COLO829 (cell line): ENCODE measurements at regions not wholly inside any gene's neighbourhood (a gene's known extent, or its start where the extent isn't known, plus 50 kb on each side); places are given as distances from the start of the nearest gene placed in this dataset.
"Not testable (repeated sequence)": the region's sequence is repeated elsewhere in the genome, so short reads cannot be mapped to it uniquely, and the experiment has no call there.

ENCODE experiments used
- DNase-seq: peaks from one replicate; pipeline ENCODE4 v3.0.0; 2012; ENCODE audit warnings: low spot score

DNA sequence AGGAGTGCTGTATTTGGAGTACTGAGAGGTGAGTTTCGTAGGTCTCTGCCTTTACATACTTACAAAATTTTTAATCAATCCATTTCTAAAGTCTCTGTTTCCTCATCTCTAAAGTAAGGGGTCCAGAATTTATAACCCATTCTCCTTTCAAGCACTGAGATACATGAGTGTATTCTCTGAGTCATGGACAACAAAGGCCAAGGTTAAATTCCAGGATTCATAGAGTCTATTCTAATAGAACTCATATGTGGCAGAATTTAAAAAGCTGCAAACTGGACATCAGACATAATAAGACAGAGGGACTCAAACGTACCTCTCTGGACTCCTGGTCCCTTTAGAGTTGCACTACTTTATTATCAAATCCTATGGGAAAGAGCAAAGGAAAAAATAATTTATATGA, 112.5 kb upstream of the SLIT3 start:
- DNase-seq, result no peak

DNA sequence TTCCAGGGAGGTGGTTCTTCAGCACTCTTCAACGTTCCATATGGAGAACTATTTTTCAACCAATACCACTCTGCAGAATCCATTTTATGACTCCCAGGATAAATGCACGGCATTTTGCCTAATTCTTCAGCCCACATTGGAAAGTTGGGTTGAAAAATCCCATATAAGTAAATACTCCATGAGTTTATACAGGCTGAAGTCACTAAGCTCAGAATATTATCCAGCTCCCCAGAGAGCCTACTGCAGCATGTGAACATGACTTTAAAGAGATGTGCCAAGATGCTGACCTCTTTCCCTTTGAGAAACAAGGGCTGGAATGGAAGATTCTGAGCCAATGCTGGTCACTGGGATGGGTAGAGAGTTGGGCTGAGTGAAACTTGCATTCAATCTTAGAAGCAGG, 111.9 kb upstream of the SLIT3 start:
- DNase-seq, result no peak

DNA sequence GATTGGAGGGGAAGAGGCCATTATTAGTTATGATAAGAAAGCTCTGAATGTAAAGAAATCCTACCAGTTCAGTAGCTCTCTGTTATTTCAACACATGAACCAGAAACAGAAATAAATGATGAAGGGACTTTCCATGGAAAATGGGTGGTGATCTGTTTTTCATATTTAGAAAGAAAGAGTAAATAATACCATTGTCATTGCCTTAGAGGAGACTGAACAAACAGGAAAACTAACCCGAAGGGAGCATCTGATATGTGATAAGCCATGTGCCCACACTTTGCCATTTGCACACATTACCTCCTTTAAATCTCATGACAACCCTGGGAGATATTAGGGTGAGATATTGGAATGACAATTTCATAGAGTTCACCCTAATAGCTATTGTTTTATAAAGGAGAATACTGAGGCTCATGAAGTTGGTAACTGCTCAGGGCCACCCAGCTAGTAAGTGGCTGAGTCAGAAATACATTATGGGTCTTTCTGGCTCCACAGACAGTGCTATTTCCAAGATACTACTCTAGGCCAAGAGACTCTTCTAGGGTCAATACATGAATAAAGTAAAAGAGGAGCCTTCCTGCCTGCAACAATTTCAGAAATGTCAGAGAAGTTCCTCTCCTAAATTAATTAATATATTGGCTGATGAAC, 111.0 kb upstream of the SLIT3 start:
- DNase-seq, result no peak

DNA sequence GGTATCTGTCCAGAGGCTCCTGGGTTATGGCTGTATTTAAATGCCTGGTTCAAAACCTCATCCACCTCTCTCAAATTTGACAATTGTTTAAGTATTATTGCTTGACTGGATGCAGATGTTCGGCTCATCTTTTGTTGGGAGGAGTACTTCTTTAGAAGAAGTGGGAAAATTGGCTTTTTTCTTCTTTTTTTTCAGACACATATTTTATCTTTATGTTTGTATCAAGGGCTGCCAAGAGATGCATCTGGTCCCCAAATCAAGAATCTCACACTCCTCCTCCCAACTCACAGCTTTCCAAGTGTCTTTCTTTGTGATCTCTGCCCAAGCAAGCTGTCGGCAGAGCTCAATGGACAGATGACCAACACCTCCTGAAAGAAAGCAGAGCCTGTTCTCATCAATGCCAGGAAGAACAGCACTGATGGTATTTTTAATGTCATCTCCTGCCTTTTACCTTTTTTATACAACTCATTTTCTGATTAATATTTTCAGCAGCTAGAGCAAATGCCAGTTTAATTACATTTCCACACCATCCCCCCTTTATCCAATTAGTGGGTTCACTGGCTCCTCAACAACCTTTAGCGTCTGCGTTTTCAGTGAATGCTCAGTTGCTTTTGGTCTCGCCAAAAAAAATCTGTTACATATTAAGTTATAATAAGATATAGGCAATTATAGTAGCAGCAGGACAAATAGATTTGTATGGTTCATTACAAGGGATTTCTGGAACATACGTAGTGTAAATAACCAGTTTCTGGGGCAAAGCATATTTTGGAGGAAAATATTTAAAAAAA, 110.3 kb upstream of the SLIT3 start:
- DNase-seq, result no peak

DNA sequence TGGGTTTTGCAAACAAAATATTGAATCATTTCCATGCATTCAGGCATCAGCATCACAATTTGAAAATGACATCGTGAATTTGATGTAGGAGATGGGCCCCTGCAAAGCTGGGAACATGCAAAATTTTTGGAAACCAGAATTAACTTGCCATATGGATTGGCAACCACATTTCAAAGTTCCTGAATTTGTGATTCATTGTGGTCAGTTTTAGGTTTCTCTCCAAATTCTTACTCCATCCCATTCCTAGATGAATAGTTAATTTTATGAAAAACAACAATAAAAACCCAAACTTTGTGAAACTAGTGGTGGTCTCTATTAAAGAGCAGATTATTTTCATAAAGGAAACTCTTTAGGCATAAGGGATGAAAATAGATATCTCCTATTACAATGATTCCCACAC, 107.8 kb upstream of the SLIT3 start:
- no peak for DNase-seq

DNA sequence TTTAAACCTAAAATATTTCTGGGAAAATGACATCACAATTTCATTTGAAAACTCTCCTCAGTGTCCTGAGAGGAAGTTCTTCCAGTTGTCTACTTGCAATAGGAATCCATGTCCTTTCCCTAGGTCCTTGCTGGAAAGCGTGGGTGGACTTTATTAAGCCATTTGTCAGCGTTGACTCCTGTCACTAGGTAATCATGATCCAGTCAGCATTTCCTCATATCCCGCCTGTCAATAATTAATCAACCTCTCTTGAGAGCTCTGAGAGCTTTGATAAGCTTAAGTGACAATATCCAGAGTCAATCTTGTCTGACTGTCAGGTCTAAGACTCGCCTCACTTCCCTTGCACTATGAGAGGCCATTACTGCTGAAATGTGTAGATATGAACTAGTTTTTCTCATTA, 107.2 kb upstream of the SLIT3 start:
- no peak for DNase-seq

GRCh38 chr5:169404223-169404622, 103.3 kb upstream of the SLIT3 start:
- no peak for DNase-seq

GRCh38 chr5:169398515-169398914, 97.6 kb upstream of the SLIT3 start:
- DNase-seq, result no peak

DNA sequence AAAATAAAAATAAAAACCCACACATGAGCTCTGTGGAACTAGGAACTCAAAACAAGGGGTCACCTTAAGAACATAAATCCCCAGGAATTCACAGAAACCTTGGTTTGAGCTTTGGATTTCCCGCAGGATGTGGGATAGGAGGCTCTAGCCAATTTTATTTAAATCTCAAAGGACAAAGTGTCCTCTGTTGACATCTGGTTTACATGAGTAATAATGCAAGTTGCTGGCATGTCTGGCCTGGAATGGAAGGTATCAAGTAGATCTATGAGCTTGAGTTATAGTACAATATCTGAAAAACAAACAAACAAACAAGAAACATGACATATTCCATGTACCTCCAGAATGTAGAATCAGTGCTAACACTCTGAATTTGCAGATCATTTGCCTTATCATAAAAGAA, 94.2 kb upstream of the SLIT3 start:
- no peak for DNase-seq

GRCh38 chr5:169394371-169394770, 93.4 kb upstream of the SLIT3 start:
- no peak for DNase-seq

- no peak for DNase-seq
Observed at GRCh38 chr5:169393907-169394306, 93.0 kb upstream of the SLIT3 start.

- no peak for DNase-seq
Observed at GRCh38 chr5:169390265-169390664, 89.3 kb upstream of the SLIT3 start.

- no peak for DNase-seq
Observed at GRCh38 chr5:169389318-169389717, 88.4 kb upstream of the SLIT3 start.

DNA sequence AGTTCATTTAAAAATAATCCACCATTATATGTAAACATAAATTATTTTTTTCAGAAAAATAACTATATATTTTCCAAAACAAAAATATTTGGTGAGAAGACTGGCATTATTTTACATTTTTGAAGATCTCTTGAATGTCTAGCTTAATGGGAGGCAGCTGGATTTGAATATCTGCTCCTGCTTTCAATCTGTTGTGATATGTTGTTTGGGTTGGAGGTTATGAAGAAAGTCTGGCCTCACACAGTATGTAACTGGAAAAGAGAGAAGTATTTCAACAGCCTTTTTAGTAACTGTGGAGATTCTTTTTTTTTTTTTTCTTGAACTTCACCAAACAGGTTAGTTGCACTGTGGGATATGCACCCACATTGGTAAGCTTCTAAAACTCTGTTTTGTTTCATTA, 84.7 kb upstream of the SLIT3 start:
- no peak for DNase-seq

- DNase-seq, result no peak
Observed at GRCh38 chr5:169384661-169385060, 83.7 kb upstream of the SLIT3 start.

GRCh38 chr5:169374761-169375160, 73.8 kb upstream of the SLIT3 start:
- no peak for DNase-seq

GRCh38 chr5:169374111-169374510, 73.2 kb upstream of the SLIT3 start:
- DNase-seq, result no peak

DNA sequence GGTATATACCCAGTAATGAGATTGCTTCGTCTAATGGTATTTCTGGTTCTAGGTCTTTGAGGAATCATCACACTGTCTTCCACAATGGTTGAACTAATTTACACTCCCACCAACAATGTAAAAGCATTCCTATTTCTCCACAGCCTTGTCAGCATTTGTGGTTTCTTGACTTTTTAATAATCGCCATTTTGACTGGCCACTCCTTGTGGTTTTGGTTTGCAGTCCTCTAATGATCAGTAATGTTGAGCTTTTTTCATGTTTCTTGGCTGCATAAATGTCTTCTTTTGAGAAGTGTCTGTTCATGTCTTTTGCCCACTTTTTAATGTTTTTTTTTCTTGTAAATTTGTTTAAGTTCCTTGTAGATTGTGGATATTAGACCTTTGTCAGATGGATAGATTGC, 70.9 kb upstream of the SLIT3 start:
- DNase-seq, result not testable (repeated sequence)

- no peak for DNase-seq
Observed at GRCh38 chr5:169369130-169369529, 68.2 kb upstream of the SLIT3 start.

DNA sequence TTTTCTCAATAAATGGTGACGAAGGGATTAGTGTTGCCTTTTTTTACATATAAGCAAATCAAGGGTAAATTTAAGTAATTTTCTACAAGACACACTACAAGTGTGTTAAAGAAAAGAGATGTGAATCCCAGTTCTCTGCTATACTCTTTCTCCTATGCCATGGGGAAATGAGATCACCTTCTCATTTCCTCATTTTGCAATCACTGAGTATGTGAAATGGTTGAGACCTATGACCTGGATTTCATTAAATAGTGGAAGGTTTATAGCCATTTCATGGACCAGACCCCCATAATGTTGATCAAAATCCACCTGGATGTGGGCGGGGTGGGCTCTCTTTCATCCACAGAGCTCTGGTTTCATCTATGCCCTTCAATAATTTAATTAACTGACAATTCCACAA, 66.9 kb upstream of the SLIT3 start:
- no peak for DNase-seq

- no peak for DNase-seq
Observed at GRCh38 chr5:169357291-169357690, 56.4 kb upstream of the SLIT3 start.

DNA sequence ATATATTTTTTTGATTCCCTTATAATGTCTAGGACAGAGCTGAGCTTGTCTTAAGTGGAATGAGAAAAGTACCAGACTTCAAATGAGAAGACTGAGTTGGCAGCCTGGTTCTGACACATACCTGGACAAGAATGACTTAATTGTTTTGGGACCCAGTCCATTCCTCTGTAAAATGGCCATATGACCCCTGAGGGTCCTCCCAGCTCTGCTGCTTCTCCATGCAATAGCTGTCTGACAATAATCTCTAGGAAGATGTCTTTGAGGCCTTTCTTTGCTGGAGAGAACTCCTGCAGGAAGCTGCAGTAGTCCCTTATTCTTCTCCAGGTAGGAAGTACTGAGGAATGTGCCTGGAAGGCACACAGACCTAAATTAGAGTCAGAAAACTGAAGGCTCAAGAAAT, 55.9 kb upstream of the SLIT3 start:
- no peak for DNase-seq

DNA sequence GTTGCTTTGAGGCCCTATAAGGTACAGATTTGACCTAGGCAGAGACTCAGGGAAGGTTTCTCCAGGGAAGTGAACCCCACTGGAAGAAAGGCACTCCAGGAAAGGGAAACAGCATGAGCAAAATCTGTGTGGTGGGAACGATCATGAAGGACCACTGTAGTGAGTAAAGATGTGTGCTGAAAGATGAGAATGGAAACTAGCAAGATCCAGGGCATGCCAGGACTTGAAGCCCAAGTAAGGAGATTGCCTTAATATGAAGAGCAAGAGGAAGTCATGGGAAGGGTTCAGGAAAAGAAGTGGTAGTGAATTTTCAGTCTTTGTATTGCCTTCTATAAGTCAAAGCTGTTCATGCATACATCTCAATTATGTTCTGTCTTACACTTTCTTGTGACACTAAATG, 55.2 kb upstream of the SLIT3 start:
- DNase-seq, result no peak

- DNase-seq, result no peak
Observed at GRCh38 chr5:169354921-169355320, 54.0 kb upstream of the SLIT3 start.
